ENCODE measurements at regions not wholly inside any gene's neighbourhood (a gene's known extent, or its start where the extent isn't known, plus 50 kb on each side); places are given as distances from the start of the nearest gene placed in this dataset.

GRCh38 chr3:182544542-182544941 lies 248.8 kb upstream of the ATP11B start:
- no peak for TF ChIP-seq POLR2AphosphoS5 (IDR thresholded peaks at IDR 0.05; ENCODE audit: low read depth, low read length)
- no peak for TF ChIP-seq CTCF (IDR thresholded peaks at IDR 0.05)
- TF ChIP-seq REST (IDR thresholded peaks at IDR 0.05; ENCODE audit: insufficient read depth in 1 of 2, low read depth in 2 of 2, low read length in 1 of 2), result no peak

Data from Panc1 (cell line).